Activated naive CD8-positive, alpha-beta T cell (primary cell): ENCODE measurements at regions not wholly inside any gene's neighbourhood (a gene's known extent, or its start where the extent isn't known, plus 50 kb on each side); places are given as distances from the start of the nearest gene placed in this dataset.
"Not testable (repeated sequence)": the region's sequence is repeated elsewhere in the genome, so short reads cannot be mapped to it uniquely, and the experiment has no call there.

Source experiments
- H3K27ac Mint-ChIP-seq: one replicate; pipeline ENCODE4 v1.8.0; 2021; ENCODE audit warnings: mixed read lengths
- H3K27me3 Mint-ChIP-seq: one replicate; pipeline ENCODE4 v1.8.0; 2021; ENCODE audit warnings: mixed read lengths
- H3K36me3 Mint-ChIP-seq: one replicate; pipeline ENCODE4 v1.8.0; 2021; ENCODE audit warnings: mixed read lengths
- H3K4me1 Mint-ChIP-seq: one replicate; pipeline ENCODE4 v1.8.0; 2021; ENCODE audit warnings: low read depth, mixed read lengths
- H3K4me3 Mint-ChIP-seq: one replicate; pipeline ENCODE4 v1.8.0; 2021; ENCODE audit warnings: mild to moderate bottlenecking, mixed read lengths
- H3K9me3 Mint-ChIP-seq: one replicate; pipeline ENCODE4 v1.8.0; 2021; ENCODE audit warnings: low read depth, mixed read lengths

DNA sequence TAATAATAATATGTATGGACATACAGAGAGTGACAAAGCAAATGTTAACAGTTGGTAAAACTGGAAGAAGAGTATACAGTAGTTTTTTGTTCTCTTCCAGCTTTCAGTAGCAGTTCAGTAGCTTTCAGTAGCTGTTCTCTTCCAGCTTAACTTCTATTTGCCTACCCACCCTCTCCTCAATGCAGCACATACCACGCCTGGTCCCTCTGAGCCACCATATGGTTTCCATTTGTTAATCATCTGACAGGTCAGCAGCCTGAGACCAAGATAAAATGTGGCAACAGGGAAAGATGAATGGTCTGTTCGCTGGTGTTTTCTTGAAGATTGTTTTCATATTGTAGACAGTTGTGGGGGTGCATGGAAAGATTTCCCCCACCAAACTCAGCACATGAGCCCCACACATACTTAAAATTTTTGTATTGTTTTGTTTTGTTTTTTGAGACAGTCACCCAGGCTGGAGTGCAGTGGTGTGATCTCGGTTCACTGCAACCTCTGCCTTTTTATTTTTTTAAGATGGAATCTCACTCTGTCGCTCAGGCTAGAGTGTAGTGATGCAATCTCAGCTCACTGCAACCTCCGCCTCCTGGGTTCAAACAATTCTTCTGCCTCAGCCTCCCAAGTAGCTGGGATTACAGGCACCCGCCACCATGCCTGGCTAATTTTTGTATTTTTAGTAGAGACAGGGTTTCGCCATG, 56.8 kb downstream of the ATP6V0E2 start:
- H3K36me3 Mint-ChIP-seq, H3K27ac Mint-ChIP-seq, H3K4me1 Mint-ChIP-seq, H3K9me3 Mint-ChIP-seq, H3K27me3 Mint-ChIP-seq, H3K4me3 Mint-ChIP-seq: not testable (repeated sequence)

DNA sequence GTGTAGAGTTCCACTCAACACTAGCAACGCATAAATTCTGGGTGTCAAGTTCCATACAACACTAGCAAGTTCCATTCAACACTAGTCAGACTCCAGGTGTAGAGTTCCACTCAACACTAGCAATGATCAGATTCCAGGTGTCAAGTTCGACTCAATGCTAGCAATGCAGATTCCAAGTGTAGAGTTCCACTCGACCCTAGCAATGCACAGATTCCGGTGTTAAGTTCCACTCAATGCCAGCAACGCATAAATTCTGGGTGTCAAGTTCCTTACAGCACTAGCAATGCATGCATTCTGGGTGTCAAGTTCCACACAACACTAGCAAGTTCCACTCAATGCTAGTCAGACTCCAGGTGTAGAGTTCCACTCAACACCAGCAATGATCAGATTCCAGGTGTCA, 60.0 kb downstream of the ATP6V0E2 start:
- H3K4me1 Mint-ChIP-seq, H3K36me3 Mint-ChIP-seq, H3K9me3 Mint-ChIP-seq, H3K4me3 Mint-ChIP-seq, H3K27ac Mint-ChIP-seq, H3K27me3 Mint-ChIP-seq: not testable (repeated sequence)

DNA sequence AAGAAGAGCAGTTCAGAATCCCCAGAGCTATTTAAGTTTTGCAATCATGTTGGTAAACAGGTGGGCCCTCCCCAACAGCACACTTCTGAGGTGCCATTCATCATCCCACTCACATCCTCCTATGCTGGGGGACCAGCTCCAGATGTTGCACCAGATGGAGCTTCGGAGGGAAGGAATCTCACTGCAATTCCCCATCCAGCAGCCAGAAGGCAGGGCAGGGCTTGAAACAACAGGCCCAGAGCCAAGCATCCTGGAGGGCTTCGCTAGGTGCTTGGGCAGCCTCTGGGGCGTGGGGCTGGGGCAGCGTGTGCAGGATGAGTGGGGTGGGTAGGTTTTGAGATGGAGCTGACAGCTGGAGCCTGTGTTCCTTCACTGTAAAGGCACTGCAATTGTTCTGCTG, 73.6 kb downstream of the ATP6V0E2 start:
- H3K4me1 Mint-ChIP-seq, result peaks cover 11% of the 10 kb centered on the region
- H3K4me3 Mint-ChIP-seq, H3K36me3 Mint-ChIP-seq, H3K27ac Mint-ChIP-seq, H3K27me3 Mint-ChIP-seq, H3K9me3 Mint-ChIP-seq: not testable (repeated sequence)

DNA sequence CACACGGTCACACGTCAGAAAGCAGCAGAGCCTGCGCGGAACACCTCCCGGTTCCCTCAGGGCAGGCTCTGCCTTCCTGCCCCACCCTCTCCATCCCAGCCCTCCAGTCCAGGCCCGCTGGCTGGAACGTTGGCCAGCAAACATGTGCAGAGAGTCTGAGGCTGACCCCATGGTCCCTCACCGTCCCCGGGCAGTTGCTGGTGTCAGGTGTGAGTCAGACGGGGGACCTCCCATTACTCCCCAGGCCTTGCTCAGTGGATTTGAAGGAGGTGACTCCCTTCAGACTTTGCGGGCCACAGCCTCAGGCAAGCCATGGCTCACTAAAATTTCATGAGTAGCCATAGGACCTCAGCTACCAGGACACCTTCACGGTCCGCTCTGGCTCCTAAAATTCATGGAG, 74.7 kb downstream of the ATP6V0E2 start:
- H3K27me3 Mint-ChIP-seq, H3K27ac Mint-ChIP-seq, H3K4me3 Mint-ChIP-seq, H3K36me3 Mint-ChIP-seq, H3K9me3 Mint-ChIP-seq: not testable (repeated sequence)
- H3K4me1 Mint-ChIP-seq, result peaks cover 11% of the 10 kb centered on the region

DNA sequence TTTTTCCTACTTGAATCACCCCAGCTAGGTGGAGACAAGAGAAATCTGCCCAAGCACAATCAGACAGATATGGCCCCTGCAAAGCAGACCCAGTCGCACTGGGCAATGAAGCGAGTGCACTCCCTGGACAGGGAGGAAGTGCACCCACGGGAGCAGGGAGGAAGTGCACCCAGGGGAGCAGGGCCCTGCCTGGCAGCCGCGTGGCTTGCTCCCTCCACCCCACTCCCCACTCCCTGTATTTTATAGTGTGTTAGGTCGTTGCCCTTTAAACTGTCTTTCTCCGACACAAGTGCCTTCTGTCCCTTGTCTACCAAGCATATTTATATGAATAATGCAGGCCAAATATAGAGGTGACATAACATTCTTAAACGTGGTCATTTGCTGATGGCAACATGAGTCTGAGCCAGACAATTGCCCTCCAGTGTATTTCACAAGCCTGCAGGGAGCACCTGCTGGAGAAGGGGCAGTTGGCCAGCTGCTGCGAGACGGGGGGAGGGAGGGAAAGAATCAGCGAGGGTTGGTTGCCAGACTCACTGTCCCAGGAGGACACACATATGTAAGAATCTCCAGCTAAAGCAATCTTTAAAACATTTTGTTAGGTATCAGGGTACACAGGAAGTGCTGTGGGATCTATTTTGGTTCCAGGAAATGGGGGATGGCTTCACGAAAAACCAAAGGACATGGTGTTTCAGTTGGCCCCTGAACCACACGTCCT, 76.3 kb downstream of the ATP6V0E2 start:
- peaks cover 11% of the 10 kb centered on the region for H3K4me1 Mint-ChIP-seq
- not testable (repeated sequence) for H3K9me3 Mint-ChIP-seq, H3K27me3 Mint-ChIP-seq, H3K36me3 Mint-ChIP-seq
- peak overlapping the region; percentile 80 for H3K27ac Mint-ChIP-seq
- H3K4me3 Mint-ChIP-seq, result peak overlapping the region; percentile 35

DNA sequence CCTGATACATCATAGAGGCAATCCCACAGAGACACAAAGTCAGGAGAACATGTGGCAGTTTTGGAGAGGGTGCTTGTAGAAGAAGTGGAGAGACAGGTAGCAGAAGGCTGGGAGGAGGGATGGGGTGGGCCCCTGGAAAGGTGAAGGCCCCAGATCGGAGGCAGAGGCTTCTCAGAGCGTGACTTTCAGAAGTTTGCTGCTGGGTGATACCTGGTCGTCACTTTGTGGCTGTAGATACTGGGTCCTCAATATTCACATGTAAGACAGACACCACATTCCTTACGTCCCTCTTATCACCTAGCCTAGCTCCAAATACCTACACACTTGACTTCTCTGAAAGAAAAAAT, 76.8 kb downstream of the ATP6V0E2 start:
- H3K4me1 Mint-ChIP-seq, result peaks cover 11% of the 10 kb centered on the region
- H3K27ac Mint-ChIP-seq, H3K27me3 Mint-ChIP-seq, H3K4me3 Mint-ChIP-seq, H3K9me3 Mint-ChIP-seq, H3K36me3 Mint-ChIP-seq: not testable (repeated sequence)

GRCh38 chr7:149951579-149951978, 77.8 kb downstream of the ATP6V0E2 start:
- not testable (repeated sequence) for H3K4me3 Mint-ChIP-seq, H3K27me3 Mint-ChIP-seq, H3K36me3 Mint-ChIP-seq, H3K9me3 Mint-ChIP-seq, H3K27ac Mint-ChIP-seq
- peaks cover 11% of the 10 kb centered on the region for H3K4me1 Mint-ChIP-seq

GRCh38 chr7:149958880-149959279, 85.1 kb downstream of the ATP6V0E2 start:
- not testable (repeated sequence) for H3K36me3 Mint-ChIP-seq, H3K9me3 Mint-ChIP-seq, H3K4me3 Mint-ChIP-seq, H3K27ac Mint-ChIP-seq, H3K27me3 Mint-ChIP-seq
- H3K4me1 Mint-ChIP-seq, result peaks cover 22% of the 10 kb centered on the region

DNA sequence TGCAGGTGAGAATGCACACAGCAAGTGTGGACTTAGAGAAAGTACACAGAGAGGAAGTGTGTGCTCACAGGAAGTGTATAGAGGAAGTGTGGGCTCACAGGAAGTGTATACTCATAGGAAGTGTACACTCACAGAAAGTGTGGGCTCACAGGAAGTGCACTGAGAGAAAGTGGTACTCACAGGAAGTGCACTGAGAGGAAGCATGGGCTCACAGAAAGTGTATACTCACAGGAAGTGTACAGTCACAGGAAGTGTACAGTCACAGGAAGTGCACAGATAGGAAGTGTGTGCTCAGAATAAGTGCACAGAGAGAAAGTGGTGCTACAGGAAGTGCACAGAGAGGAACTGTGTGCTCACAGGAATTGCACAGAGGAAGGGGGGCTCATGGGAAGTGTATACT, 87.1 kb downstream of the ATP6V0E2 start:
- H3K9me3 Mint-ChIP-seq, H3K27me3 Mint-ChIP-seq, H3K36me3 Mint-ChIP-seq: not testable (repeated sequence)
- Mint-ChIP-seq H3K4me1 (peaks cover 22% of the 10 kb centered on the region), H3K4me3 (peak overlapping the region; percentile 73), H3K27ac (peak overlapping the region; percentile 95)

DNA sequence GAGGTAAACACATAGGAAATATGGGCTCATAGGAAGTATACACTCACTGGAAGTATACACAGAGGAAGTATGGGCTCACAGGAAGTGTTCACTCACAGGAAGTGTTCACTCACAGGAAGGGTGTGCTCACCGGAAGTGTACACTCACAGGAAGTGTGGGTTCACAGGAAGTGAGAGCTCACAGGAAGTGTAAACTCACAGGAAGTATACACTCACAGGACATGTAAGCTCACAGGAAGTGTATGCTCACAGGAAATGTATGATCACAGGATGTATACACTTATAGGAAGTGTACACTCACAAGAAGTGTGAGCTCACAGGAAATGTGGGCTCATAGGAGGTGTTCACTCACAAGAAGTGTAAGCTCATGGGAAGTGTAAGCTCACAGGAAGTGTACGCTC, 88.1 kb downstream of the ATP6V0E2 start:
- not testable (repeated sequence) for H3K36me3 Mint-ChIP-seq, H3K27me3 Mint-ChIP-seq, H3K9me3 Mint-ChIP-seq
- H3K4me1 Mint-ChIP-seq, result peaks cover 22% of the 10 kb centered on the region
- H3K4me3 Mint-ChIP-seq, result peak overlapping the region; percentile 54
- peak overlapping the region; percentile 95 for H3K27ac Mint-ChIP-seq

DNA sequence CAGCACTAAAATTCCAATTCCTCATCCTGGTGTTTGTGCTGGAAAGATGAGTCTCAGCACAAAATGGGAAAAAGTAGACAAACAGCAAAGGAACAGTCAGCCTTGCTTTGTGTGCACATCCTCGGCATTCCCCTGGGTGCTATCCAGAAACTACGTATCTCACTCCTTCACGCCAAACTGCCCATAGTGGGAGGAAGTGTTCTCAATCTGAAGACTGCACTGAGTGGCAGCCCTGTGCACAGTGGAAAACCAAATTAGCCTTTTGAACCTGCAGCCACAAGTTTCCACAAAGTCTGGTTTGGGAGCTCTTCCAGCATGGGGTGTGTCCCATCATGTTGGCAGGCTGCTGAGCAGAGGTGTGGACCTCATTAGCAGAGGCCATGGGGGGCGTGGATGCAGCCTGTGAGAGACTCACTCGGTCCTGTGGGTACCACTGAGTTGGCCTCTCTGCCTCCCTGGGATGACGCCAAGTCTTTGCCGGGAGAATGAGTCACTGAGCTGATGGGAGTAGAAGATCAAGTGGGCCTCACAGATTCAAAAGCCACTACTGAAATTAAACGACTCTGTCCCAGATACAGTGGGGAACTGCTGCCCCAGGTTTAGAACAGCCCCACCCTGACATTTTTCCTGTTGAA, 89.0 kb downstream of the ATP6V0E2 start:
- Mint-ChIP-seq H3K27ac (peak overlapping the region; percentile 95), H3K4me1 (peaks cover 22% of the 10 kb centered on the region)
- not testable (repeated sequence) for H3K9me3 Mint-ChIP-seq, H3K4me3 Mint-ChIP-seq, H3K27me3 Mint-ChIP-seq, H3K36me3 Mint-ChIP-seq

- H3K27me3 Mint-ChIP-seq, H3K4me3 Mint-ChIP-seq, H3K9me3 Mint-ChIP-seq, H3K36me3 Mint-ChIP-seq, H3K27ac Mint-ChIP-seq: not testable (repeated sequence)
- peaks cover 22% of the 10 kb centered on the region for H3K4me1 Mint-ChIP-seq
These were observed 90.2 kb downstream of the ATP6V0E2 start for GRCh38 chr7:149963985-149964384.

- not testable (repeated sequence) for H3K27me3 Mint-ChIP-seq, H3K36me3 Mint-ChIP-seq, H3K27ac Mint-ChIP-seq, H3K9me3 Mint-ChIP-seq, H3K4me3 Mint-ChIP-seq
- H3K4me1 Mint-ChIP-seq, result peaks cover 13% of the 10 kb centered on the region
These were observed 92.7 kb downstream of the ATP6V0E2 start for GRCh38 chr7:149966444-149966843.

- not testable (repeated sequence) for H3K36me3 Mint-ChIP-seq, H3K4me3 Mint-ChIP-seq, H3K27ac Mint-ChIP-seq, H3K27me3 Mint-ChIP-seq, H3K4me1 Mint-ChIP-seq, H3K9me3 Mint-ChIP-seq
These were observed 99.2 kb downstream of the ATP6V0E2 start for GRCh38 chr7:149972977-149973376.

DNA sequence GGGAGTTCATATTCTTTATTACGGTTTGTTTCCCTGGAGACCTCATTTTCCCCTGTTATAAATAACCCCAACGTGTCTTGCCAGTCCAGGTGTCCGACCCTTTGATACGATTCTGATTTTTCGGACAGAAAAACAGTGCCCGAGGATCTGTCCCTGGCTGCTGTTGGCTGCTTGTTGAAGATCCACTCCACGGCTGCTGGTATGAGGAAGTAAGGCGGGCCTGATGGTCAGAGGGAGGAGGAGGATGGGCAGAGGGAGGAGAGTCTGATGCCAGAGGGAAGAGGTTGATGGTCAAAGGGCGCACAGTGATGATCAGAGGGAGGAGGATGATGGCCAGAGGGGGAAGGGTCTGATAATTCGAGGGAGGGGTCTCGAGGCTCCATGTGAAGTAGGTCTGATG, 99.9 kb downstream of the ATP6V0E2 start:
- not testable (repeated sequence) for H3K27ac Mint-ChIP-seq, H3K27me3 Mint-ChIP-seq, H3K4me1 Mint-ChIP-seq, H3K4me3 Mint-ChIP-seq, H3K36me3 Mint-ChIP-seq, H3K9me3 Mint-ChIP-seq

DNA sequence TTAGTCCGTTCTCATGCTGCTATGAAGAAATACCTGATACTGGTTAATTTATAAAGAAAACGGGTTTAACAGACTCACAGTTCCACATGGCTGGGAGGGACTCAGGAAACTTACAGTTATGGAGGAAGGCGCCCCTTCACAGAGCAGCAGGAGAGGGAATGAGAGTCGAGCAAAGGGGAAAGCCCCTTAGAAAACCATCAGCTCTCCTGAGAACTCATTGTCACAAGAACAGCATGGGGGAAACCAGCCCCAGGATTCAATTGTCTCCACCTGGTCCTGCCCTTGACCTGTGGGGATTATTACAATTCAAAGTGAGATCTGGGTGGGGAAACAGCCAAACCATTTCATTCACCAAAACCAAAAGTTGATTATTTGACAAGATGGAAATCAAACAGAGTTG, 101.8 kb downstream of the ATP6V0E2 start:
- H3K9me3 Mint-ChIP-seq, H3K4me3 Mint-ChIP-seq, H3K4me1 Mint-ChIP-seq: not testable (repeated sequence)

More for the DNA sequence above, 101.8 kb downstream of the ATP6V0E2 start:
- not testable (repeated sequence) for H3K36me3 Mint-ChIP-seq, H3K27me3 Mint-ChIP-seq, H3K27ac Mint-ChIP-seq
